Activated CD8-positive, alpha-beta memory T cell treated with anti-CD3 and anti-CD28 coated beads, Interleukin-2, amount 50 U/mL, for 24 hours (primary cell): ENCODE measurements at regions not wholly inside any gene's neighbourhood (a gene's known extent, or its start where the extent isn't known, plus 50 kb on each side); places are given as distances from the start of the nearest gene placed in this dataset.
"Not testable (repeated sequence)": the region's sequence is repeated elsewhere in the genome, so short reads cannot be mapped to it uniquely, and the experiment has no call there.

Source experiments
- DNase-seq: peaks from one replicate; pipeline ENCODE4 v3.0.0-alpha.2; 2020; ENCODE audit errors: extremely low read depth

- DNase-seq = no peak
These were observed 97.0 kb upstream of the SMARCA2 start for GRCh38 chr9:1918108-1918507.

DNA sequence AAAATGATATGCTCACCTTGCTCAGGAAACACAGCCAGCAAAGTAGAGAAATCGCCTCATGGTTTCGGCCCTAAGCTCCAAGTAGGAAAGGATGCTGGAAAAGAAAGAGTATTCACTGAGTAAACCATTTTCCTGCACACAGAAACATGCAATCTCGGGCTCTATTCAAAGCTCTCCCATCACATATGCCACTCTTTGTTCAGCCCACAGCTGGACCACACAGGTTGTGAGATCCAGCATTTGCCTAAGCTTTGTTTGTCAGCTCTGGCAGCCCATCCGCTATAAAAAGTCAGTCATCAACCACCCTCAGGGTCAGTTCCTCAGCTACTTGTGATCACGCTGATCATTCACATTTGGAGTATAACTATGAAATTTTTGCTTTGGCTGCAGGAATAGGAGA lies 96.5 kb upstream of the SMARCA2 start:
- DNase-seq = no peak

- DNase-seq = no peak
These were observed 95.9 kb upstream of the SMARCA2 start for GRCh38 chr9:1919229-1919628.

DNA sequence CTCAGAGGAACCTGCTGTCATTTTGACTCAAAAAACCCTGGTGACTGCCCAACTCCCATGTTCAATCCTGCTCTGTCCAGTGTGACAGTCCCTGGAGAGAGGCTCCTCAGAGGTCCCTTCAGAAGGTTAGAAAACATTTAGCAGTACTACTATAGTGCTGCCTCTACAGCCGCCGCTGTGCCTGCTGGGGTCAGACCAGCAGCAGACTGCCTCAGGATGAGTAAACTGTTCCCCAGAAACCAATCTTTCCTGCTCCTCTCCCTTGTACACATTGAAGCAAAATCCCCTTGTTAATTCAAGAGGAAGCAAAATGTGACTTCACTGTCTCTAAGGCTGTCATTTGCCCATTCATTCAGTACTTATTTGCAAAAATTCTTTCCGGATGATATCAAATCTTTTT lies 94.8 kb upstream of the SMARCA2 start:
- no peak for DNase-seq

DNA sequence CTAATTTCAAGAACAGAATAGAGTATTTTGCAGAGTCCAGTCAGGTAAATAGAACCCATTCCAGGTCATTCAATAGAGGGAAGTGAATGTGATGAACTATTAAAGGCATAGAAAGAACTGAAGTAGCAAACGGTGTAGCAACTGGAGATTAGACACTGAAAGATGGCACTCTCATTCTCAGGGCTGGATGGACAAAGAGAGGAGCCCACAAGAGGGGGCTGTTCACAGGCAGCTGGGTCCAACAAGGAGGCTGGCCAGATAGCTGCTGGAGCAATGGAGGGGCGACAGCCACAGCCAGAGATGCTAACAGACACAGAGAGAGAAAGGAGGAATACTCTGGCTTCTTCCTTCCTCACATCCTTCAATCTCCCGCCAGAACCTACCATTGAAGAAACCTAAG lies 93.1 kb upstream of the SMARCA2 start:
- no peak for DNase-seq

DNA sequence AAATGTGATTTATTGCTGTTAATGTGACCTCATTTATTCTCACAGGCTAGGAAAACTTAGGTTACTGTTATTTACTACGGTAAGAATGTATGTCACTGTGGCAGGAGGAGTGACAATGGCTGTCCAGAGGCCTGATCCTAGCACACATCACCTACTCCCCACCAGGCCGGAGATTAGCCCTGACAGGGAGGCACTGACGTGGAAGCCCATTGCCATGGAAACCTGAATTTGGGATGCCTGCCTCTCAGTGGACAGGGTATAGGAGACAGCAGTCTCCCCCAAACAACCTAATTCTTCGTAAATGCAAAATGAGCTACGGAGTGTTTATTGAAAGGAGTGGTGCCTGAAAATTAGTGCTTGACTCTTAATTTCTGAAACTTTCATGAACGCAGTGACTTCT lies 87.6 kb upstream of the SMARCA2 start:
- no peak for DNase-seq

GRCh38 chr9:1929134-1929533 lies 86.0 kb upstream of the SMARCA2 start:
- no peak for DNase-seq

GRCh38 chr9:1929722-1930244 lies 85.4 kb upstream of the SMARCA2 start:
- DNase-seq = no peak

DNA sequence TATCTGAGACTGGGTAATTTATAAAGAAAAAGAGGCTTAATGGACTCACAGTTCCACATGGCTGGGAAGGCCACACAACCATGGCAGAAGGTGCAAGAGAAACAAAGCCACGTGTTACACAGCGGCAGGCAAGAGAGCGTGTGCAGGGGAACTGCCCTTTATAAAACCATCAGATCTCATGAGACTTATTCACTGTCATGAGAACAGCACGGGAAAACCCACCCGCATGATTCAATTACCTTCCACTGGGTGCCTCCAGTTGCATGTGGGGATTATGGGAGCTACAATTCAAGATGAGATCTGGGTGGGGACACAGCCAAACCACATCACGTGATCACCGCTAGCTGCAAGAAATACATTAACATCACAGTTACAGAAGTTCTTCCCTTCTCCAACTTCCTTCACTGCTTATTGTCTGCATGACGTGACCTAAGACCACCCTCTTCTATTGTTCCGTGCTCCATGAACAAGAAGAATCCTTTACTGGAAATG lies 84.9 kb upstream of the SMARCA2 start:
- not testable (repeated sequence) for DNase-seq

- DNase-seq = no peak
These were observed 77.0 kb upstream of the SMARCA2 start for GRCh38 chr9:1938135-1938534.

DNA sequence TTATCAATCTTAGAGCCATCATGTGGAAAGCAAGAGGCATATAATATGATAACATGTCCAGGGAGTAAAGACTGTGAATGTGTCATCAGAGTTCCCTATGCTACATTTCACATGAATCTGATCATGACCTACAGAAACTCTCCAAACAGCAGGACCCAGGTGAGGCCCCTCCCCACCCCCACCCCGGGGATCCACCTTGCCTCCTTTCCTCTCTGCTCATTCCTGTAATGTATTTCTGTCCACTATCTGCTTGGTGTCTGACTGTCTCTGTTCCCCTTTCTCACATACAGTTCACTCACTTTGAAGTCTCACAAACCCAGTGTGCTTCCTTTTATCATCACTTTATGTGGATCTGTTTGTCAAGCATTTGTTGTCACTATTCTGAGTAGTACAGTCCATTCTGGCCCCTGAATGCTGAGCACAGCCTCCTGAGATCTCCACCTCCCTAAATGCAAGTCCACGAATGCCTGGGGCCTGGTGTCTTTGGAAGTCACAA lies 76.4 kb upstream of the SMARCA2 start:
- DNase-seq = no peak

DNA sequence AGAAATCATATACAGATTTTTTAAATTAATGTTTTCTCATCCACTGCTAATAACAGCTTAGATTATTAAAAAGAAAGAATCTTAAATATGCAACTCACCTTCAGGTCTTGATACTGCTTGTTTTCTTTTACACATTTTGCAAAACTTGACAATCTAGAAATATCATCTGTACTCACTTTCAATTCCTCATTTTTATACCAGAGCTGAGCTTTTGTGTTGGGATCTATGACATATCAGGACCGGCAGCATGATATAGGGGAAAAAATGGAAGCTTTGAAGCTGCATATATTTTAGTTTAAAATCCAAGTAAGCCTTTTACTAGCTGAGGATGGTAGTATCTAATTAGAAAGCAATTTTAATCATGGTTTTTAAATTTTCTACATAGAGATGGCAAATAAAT lies 75.7 kb upstream of the SMARCA2 start:
- no peak for DNase-seq

GRCh38 chr9:1939926-1940368 lies 75.2 kb upstream of the SMARCA2 start:
- no peak for DNase-seq

DNA sequence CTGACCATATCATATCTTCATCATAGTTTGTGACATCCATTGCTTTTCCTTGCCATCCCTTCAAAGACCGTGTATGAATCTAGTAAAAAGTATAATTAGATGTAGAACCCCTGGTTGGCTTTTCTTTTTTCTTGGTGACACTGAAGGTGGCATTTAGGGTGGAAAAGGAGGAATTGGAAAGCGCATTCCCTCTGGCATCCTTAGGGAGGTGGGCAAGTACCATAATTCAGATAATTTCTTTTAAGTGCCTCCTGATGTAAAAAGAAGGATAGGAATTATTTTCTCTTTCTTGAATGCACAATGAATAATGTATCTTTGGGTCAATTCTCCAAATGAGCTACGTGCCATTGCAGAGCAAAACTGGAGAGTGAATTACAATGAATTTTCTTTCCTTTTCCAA lies 73.2 kb upstream of the SMARCA2 start:
- no peak for DNase-seq

- DNase-seq = no peak
These were observed 68.4 kb upstream of the SMARCA2 start for GRCh38 chr9:1946526-1947283.

DNA sequence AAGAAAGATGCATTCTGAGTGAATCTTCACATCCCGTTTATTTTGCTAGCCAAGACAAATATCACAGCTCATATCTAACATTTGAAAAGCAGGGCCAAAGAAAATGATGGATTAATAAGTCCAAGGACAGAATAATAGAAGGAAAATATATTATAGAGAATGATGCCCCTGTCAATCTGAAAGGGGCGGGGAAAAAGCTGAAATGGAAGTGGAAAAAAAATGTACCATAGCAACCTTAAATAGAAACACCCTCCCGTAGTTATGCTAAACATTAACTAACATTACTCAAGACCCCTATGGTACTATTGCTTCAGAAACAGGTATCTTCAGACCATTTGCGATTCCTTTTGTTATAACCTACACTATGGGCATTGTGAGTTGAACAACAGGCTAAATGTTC lies 67.7 kb upstream of the SMARCA2 start:
- no peak for DNase-seq

- DNase-seq = no peak
These were observed 66.6 kb upstream of the SMARCA2 start for GRCh38 chr9:1948541-1948940.

- DNase-seq = no peak
These were observed 63.7 kb upstream of the SMARCA2 start for GRCh38 chr9:1951446-1951845.

- DNase-seq = no peak
These were observed 63.1 kb upstream of the SMARCA2 start for GRCh38 chr9:1952001-1952400.

DNA sequence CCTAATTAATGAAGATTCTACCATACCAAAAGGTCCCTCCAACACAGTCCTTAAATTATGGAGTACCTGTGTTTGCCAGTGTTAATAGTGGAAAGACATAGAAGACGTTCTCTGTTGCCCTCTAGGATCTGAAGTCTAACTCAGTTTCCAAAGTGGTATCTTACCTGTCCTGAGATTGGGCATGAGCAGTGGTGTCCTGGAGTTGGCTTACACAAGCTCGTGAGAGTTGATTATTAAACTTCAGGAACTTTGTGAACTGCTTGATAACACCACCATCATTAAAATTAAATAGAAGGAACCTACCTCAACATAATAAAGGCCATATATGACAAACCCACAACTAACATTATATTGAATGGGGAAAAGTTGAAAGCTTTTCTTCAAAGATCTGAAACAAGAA lies 60.9 kb upstream of the SMARCA2 start:
- DNase-seq = no peak

DNA sequence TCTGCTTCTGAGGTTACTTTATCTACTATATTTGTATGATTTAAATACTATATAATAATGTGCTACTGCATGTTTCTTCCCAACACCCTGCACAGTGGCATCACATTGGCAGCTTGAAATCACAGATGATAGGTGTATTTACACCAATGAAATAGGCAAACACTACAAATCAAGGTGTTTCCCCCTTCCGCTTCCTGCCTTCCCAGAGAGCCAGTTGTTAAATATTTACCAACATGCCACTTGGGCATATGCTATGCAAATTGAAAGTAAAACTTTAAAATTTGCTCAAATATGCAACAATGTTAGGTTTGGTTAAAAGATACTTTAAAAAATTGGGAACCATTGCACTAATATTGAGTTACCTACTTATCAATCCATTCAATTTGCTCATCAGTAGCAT lies 58.2 kb upstream of the SMARCA2 start:
- no peak for DNase-seq

- no peak for DNase-seq
These were observed 57.3 kb upstream of the SMARCA2 start for GRCh38 chr9:1957856-1958255.

GRCh38 chr9:1959371-1959770 lies 55.8 kb upstream of the SMARCA2 start:
- DNase-seq = no peak
